ENCODE measurements at regions not wholly inside any gene's neighbourhood (a gene's known extent, or its start where the extent isn't known, plus 50 kb on each side); places are given as distances from the start of the nearest gene placed in this dataset.
"Not testable (repeated sequence)": the region's sequence is repeated elsewhere in the genome, so short reads cannot be mapped to it uniquely, and the experiment has no call there.

DNA sequence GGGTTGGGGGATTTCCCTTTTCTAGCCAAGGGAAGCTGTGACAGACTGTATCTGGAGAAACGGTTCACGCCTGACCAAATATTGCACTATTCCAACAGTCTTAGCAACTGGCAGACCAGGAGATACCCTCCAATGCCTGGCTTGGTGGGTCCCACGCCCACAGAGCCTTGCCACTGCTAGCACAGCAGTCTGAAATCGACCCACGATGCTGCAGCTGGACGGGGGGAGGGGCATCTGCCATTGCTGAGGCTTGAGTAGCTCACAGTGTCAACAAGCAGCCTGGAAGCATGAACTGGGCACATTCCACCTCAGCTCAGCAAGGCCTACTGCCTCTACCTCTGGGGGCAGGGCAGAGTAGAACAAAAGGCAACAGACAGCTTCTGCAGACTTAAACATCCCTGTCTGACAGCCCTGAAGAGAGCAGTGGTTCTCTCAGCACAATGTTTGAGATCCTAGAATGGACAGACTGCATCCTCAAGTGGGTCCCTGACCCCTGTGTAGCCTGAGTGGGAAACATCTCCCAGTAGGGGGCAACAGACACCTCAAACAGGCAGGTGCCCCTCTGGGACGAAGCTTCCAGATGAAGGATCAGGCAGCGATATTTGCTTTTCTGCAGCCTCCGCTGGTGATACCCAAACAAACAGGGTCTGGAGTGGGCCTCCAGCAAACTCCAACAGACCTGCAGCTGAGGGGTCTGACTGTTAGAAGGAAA lies 89.9 kb upstream of the ECI2 start:
- Histone ChIP-seq H3K27me3 (no peaks in the 10 kb centered on the region), H3K27ac (no peak overlapping the region), H3K9me3 (no peaks in the 10 kb centered on the region), H3K4me1 (no peaks in the 10 kb centered on the region), H3K36me3 (replicated peaks in 1 of 2; ENCODE audit: insufficient read depth in 1 of 2, low read depth in 2 of 2) (no peaks in the 10 kb centered on the region), H3K4me3 (no peak overlapping the region)
- intact Hi-C loops (cut with DNase I): no loop called here
- no peak for ATAC-seq
- WGBS, 2 donors: 61 to 68% methylated on average over 3 to 9 of the region's 9 CpGs
- no peak for DNase-seq
- TF ChIP-seq, protein P1, sequence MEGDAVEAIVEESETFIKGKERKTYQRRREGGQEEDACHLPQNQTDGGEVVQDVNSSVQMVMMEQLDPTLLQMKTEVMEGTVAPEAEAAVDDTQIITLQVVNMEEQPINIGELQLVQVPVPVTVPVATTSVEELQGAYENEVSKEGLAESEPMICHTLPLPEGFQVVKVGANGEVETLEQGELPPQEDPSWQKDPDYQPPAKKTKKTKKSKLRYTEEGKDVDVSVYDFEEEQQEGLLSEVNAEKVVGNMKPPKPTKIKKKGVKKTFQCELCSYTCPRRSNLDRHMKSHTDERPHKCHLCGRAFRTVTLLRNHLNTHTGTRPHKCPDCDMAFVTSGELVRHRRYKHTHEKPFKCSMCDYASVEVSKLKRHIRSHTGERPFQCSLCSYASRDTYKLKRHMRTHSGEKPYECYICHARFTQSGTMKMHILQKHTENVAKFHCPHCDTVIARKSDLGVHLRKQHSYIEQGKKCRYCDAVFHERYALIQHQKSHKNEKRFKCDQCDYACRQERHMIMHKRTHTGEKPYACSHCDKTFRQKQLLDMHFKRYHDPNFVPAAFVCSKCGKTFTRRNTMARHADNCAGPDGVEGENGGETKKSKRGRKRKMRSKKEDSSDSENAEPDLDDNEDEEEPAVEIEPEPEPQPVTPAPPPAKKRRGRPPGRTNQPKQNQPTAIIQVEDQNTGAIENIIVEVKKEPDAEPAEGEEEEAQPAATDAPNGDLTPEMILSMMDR (IDR thresholded peaks at IDR 0.05): no peak
- TF ChIP-seq POLR2A (IDR thresholded peaks at IDR 0.05): no peak

DNA sequence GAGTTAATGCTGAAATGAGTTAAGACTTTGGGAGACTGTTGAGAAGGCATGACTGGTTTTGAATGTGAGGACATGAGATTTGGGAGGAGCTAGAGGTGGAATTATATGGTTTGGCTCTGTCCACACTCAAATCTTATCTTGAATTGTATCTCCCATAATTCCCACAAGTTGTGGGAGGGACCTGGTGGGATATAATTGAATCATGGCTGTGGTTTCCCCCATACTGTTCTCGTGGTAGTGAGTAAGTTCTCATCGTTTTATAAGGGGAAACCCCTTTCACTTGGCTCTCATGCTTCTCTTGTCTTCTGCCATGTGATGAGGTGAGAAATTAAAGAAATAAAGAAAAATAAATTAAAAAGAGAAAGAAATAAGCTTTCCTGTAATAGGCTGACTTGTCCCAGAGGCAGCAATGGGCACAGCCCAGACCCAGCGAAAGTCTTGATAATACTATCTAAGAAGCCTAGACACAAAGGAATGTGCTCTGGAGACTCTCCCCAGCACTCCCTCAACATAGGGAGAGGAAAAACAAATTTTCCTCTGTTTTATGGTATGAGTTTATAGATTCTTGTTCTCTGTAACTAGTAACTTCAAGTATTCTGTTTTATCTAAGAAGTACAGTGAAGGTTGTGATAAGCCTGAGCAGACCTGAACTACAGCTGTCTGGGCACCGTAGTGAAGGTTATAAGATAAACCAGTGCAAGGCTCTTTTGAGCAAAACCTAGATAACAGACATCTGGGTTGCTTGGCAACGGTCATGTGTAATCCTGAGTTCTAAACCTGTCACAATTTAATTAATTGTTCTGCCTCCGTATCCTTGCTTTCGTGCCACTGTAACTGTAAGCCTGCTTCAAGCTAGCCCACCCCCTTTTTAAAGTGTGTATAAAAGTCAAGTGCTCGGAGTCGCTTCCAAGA lies 88.9 kb upstream of the ECI2 start:
- H3K27me3 ChIP-seq: no peaks in the 10 kb centered on the region
- no peak overlapping the region for H3K27ac ChIP-seq
- no peak for TF ChIP-seq POLR2A (IDR thresholded peaks at IDR 0.05)
- TF ChIP-seq, protein P1 (IDR thresholded peaks at IDR 0.05): no peak
- DNase-seq (no peak), ATAC-seq (no peak)
- 37 to 41% methylated on average over 9 of the region's 9 CpGs for WGBS, 2 donors
- intact Hi-C loops (cut with DNase I): no loop called here
- no peaks in the 10 kb centered on the region for H3K36me3 ChIP-seq (replicated peaks in 1 of 2; ENCODE audit: insufficient read depth in 1 of 2, low read depth in 2 of 2)
- H3K4me1 ChIP-seq: no peaks in the 10 kb centered on the region
- no peaks in the 10 kb centered on the region for H3K9me3 ChIP-seq
- H3K4me3 ChIP-seq: no peak overlapping the region

DNA sequence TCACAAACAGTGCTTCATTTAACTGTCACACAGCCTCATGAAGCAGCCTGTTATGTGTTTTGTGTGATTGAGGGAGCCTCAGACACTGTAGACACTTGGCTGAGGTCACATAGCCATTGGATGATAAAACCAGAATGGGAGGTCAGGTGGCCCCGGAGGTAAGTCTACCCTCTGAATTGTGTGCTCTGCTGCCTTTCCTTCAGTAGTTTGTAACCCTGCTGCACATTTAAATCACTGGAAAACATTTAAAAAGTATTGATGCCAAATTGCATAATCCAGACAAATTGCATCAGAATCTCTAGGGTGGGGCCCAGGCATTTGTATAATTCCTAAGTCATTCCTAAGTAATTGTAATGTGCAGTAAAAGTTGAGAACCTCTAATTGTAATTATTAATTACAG lies 85.2 kb upstream of the ECI2 start:
- no peaks in the 10 kb centered on the region for H3K9me3 ChIP-seq
- no peaks in the 10 kb centered on the region for H3K27me3 ChIP-seq
- 71 to 83% methylated on average over 1 of the region's 1 CpG for WGBS, 2 donors
- no peak overlapping the region for H3K27ac ChIP-seq
- H3K4me3 ChIP-seq: no peak overlapping the region
- TF ChIP-seq, protein P1 (IDR thresholded peaks at IDR 0.05): no peak
- no peak for TF ChIP-seq POLR2A (IDR thresholded peaks at IDR 0.05)
- ATAC-seq (no peak), DNase-seq (no peak)
- intact Hi-C loops (cut with DNase I): no loop called here
- no peaks in the 10 kb centered on the region for H3K36me3 ChIP-seq (replicated peaks in 1 of 2; ENCODE audit: insufficient read depth in 1 of 2, low read depth in 2 of 2)
- H3K4me1 ChIP-seq: no peaks in the 10 kb centered on the region

DNA sequence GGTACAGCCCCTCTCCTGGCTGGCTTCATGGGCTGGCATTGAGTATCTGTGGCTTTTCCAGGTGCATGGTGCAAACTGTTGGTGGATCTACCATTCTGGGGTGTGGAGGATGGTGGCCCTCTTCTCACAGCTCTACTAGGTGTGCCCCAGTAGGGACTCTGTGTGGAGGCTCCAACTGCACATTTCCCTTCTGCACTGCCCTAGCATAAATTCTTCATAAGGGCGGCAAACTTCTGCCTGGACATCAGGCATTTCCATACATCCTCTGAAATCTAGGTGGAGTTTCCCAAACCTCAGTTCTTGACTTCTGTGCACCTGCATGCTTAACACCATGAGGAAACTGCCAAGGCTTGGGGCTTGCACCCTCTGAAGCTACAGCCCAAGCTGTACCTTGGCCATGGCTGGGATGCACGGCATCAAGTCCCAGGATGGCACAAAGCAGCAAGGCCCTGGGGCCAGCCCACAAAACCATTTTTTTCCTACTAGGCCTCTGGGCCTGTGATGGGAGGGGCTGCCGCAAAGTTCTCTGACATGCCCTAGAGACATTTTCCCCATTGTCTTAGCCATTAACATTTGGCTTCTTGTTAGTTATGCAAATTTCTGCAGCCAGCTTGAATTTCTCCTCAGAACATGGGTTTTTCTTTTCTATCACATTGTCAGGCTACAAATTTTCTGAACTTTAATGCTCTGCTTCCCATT lies 83.4 kb upstream of the ECI2 start:
- DNase-seq: not testable (repeated sequence)
- 92 to 96% methylated on average over 1 to 3 of the region's 3 CpGs for WGBS, 2 donors

DNA sequence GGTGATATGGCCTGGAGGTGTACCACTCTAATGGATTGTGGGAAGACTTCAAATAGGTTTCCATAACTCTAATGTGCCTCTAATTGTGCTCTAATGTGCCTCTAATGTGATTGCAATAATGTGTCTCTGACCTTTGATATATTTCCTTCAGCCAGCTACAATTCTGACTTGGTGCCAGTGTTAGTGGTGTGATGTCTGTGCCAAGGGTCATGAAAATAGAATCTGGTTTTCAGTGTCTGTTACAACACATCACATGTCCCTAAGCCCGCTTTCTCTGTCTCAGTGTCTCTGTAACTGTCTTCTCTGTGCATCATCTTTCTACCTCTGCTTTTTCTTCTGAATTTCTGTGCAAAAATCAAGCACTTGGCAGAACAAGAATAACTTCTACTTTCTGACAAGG lies 77.2 kb upstream of the ECI2 start:
- Histone ChIP-seq H3K4me3 (no peak overlapping the region), H3K36me3 (replicated peaks in 1 of 2; ENCODE audit: insufficient read depth in 1 of 2, low read depth in 2 of 2) (no peaks in the 10 kb centered on the region), H3K27ac (no peak overlapping the region), H3K9me3 (no peaks in the 10 kb centered on the region), H3K27me3 (no peaks in the 10 kb centered on the region), H3K4me1 (no peaks in the 10 kb centered on the region)
- TF ChIP-seq, protein P1 (IDR thresholded peaks at IDR 0.05): no peak
- no peak for TF ChIP-seq POLR2A (IDR thresholded peaks at IDR 0.05)
- no peak for ATAC-seq
- intact Hi-C loops (cut with DNase I): no loop called here
- DNase-seq: no peak
- WGBS, 2 donors: 70 to 93% methylated on average over 1 of the region's 1 CpG

More for the DNA sequence above, 83.4 kb upstream of the ECI2 start:
- H3K4me1 ChIP-seq; H3K27me3 ChIP-seq; H3K9me3 ChIP-seq; H3K27ac ChIP-seq; H3K4me3 ChIP-seq; H3K36me3 ChIP-seq (replicated peaks in 1 of 2; ENCODE audit: insufficient read depth in 1 of 2, low read depth in 2 of 2); ATAC-seq; intact Hi-C loops (cut with DNase I): not testable (repeated sequence)

Measured in body of pancreas (tissue), 4 donors.